ENCODE measurements at regions not wholly inside any gene's neighbourhood (a gene's known extent, or its start where the extent isn't known, plus 50 kb on each side); places are given as distances from the start of the nearest gene placed in this dataset.
A peak's percentile ranks its signal among the peaks of the same experiment; 100 is the strongest.

DNA sequence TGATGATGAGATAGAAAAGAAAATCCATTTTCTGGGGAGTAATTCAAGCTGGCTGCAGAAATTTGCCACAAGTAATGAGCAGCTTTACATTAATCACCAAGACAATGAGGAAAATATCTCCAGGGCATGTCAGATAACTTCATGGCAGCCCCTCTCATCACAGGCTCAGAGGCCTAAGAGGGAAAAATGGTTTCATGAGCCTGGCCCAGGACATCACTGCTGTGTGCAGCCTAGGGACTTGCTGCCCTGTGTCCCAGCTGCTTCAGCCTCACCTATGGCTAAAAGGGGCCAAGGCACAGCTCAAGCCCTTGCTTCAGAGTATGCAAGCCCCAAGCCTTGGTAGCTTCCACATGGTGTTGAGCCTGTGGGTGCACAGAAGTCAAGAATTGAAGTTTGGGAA lies 161.7 kb downstream of the OPA1 start:
- no peak for DNase-seq (ENCODE audit: low read depth)

DNA sequence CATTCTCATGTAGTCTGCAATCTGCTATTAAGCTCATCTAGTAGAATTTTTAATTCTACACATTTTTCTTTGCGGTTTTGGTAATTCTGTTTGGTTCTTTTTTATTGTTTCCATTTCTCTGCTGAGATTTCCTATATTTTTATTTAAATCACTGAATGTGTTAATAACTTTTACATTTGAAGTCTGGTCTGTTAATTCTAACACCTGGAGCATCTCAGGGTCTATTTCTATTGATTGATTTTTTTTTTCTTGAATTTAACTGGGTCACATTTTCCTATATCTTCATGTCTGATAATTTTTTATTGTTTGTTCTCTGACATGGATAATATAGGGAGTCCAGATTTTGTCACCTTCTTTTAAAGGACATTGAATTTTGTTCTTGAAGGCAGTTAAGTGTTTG lies 163.5 kb downstream of the OPA1 start:
- no peak for DNase-seq (ENCODE audit: low read depth)

DNA sequence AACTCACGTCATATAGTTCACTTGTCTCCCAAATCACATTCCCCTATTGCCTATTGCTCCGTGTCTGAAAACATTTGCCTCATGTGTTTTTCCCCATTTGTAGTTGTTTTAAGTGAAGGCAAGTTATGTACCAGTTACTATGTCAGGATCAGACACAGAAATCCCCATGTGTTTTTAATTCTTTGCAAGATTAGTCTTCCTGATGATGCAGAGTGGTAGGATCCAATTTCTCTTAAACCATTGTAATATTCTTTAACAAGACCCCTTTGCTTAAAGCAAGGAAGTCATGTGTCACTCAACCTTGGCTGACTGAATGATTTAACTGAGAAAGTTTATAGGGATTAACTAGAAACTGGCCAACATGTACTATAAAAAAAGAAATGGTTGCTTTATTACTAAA lies 164.4 kb downstream of the OPA1 start:
- DNase-seq (ENCODE audit: low read depth), result no peak

DNA sequence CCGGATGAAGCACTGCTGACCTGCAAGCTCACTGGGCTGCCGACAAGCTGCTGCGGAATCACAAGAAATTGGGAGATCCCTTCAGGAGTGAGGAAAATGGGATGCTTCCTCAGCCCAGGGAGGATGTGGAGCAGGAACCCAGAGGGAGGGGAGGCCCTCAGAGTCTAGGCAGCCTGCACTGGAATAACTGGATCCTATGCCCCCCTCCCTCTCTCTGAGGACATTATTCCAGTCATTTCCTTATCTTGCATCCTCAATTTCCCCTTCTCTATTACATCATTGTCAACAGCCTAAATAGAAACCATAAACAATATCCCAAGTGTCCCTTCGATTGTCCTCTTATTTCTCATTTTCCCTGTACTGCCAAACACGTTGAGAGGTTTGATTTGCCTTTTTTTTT lies 169.0 kb downstream of the OPA1 start:
- DNase-seq (ENCODE audit: low read depth), result no peak

DNA sequence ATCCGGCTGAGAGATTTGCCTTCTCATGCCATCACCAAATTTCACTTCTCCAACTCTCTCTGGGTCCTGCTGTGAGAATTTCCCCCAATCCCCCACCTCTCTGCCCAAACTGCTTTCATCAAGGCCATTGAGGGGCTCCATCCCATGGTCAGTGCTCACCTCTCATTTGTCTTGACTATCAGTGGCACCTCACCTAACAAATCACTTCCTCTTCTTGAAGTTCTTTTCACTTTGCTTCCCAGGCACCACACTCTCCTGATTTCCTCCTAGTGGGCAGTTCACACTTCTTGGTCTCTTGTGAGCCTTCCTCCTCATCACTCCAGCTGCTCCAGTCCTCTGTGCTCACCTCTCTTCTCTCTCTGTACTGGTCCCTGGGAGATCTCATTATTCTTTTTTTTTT lies 169.6 kb downstream of the OPA1 start:
- no peak for DNase-seq (ENCODE audit: low read depth)

DNA sequence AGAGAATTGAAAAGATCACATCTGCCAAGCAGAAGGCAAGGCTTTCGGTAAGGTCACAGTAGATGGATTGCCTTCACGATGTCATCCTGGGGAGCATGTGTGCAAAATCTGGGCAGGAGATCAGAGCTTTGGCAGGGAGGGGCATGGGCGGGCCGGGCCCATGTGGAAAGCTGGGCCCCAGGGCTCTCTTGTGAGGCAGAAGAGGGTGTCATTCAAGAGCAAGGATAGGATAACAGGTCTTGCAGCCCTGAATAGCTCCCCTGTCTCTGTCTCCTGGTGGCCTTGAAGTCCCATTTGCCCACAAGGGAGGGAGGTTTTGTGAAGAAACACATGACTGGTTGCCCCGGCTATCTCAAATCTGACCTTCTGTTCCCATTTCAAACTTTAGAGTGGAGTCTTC lies 172.0 kb downstream of the OPA1 start:
- DNase-seq (ENCODE audit: low read depth), result no peak

DNA sequence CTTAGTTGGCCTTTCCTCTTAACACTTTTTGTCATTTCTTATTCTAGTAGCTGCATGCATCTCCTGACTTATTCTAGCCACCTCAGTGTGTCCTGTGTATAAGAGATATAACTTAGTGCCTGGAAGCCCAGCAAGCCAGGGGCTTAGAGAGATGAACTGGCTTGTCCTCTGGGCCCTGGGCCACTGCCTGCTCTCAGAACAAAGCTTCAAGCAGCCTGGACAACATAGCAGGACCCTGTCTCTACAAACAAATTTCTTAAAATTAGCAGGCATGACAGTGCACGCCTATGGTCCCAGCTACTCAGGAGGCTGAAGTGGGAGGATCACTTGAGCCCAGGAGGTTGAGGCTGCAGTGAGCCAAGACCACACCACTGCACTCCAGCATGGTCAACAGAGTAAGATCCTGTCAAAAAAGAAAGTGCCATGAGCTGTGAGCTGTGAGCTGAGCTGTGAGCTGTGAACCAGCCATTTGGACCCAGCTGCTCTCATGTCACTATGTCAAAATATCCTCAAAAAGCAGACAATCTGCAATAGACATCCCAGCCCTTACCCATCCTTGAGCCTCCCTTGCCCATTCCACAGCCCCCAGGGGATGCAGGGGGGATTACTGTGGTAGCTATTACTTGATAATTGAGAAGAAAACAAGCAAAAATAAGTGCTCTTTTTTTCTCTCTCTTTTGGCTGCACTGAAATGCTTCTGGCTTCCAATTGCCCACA lies 174.5 kb downstream of the OPA1 start:
- DNase-seq (ENCODE audit: low read depth), result no peak

DNA sequence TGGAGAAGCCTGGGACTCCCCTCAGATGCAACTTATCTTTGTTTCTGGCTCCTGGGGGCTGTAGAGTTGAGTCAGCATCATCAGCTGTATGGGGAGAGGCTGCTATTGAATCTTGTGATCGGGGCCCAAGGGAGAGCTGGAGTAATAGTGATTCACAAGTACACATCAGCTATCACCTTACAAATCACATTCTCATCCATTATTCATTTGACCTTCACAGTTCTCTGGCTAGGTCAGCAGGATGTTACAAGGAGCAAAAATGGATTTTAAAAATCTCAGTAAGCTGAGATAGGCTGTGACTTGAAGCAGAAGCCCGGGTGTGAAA lies 175.0 kb downstream of the OPA1 start:
- peak; percentile 83 for DNase-seq (ENCODE audit: low read depth)

DNA sequence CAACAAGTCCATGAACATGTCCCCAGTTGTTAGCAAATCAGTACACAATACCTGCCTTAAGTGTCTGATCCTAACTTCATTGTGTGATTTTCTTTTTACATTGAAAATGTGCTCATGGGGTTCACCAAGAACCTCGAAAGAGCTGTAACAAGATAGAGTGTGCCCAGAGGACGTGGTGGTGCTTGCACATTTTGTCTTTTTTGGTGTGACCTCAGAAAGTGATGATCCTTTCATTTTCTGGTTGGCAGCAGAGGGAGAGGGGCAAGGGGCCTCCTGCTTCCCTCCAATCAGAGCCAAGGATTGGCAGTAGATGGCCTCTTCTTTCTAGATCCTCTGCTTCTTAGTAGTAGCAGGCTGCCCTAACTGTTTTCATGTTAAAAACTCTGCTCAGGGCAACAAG lies 176.4 kb downstream of the OPA1 start:
- DNase-seq (ENCODE audit: low read depth), result no peak

DNA sequence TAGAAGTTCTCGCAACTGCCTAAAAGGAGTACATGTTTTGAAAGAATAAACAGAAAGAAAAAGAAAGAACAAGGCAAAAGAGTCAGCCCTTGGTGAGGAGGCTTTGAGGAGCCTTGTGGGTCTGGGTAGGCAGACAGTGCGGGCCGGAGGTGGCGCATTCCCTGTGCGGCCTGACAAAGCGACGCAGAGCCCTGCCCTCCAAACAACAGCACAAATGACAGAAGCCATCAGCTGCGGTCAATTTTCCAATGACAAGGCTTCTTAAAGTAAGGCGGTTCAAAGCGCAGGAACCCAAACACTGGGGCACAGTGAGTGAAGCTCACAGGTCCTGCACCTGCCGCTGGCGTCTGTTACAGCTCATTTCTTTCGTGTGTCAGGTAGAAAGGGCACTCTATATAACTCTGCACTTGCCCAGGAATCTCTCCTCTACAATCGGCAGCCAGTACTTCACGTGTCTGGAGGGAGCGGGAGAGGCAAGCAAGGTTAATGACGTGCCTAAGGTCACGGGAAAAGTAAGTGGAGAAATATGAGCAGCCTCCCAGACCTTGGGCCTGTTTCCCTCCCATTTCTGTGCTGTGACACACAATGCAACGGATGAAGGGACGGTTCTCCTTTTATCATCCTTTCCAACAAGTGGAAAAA lies 178.1 kb downstream of the OPA1 start:
- no peak for DNase-seq (ENCODE audit: low read depth)

DNA sequence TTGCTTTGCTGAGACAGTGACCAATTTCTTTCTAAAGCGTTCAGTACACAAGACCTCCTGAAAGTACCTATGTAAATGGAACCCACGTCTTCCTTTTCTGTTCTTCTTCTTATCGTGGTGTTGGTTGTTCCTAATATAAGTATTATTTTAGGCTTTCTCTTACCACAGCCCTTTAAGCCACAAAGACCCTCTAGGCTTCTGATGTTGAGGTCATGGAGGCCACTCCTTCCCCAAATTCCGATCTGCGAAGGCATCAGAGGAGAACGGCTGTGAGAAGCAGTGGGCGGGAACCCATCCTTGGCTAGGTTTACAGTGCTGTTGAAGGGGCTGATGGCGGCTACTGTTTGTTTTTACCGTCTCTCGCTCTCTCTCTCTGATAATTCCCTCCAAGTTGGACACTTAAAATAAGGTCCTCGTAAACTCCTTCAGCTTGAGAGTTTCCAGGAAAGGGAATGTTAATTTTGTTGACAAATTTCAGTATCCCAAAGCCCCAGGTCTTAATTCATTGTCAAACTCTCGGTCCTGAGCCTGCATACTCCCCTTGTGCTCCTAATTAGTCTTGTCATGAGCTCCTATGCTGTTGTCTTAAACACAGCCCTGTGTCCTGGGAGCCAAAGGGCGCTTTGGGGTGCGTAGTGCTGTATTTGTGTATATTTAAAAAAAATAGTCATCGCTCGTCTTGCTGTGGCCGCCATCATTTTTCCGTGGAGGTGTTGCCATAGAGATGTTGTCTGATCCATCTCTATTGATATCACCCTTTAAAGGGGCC lies 178.8 kb downstream of the OPA1 start:
- no peak for DNase-seq (ENCODE audit: low read depth)

DNA sequence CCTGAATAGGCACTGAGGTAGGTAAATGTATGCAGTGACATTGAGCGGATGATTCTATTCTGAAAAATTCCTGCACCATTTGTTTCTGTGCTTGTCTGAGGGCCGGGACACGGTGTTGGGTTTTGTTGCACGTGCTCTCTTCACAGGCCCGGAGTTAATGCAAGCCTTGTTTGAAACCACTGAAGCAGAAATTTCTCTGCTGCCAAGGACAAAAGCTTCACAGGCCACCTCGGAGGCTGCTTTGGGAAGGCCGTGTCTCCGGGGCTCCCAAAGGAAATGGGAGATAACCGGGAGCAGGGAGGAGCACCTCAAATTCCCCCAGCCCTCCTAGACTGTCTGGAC lies 179.4 kb downstream of the OPA1 start:
- no peak for DNase-seq (ENCODE audit: low read depth)

DNA sequence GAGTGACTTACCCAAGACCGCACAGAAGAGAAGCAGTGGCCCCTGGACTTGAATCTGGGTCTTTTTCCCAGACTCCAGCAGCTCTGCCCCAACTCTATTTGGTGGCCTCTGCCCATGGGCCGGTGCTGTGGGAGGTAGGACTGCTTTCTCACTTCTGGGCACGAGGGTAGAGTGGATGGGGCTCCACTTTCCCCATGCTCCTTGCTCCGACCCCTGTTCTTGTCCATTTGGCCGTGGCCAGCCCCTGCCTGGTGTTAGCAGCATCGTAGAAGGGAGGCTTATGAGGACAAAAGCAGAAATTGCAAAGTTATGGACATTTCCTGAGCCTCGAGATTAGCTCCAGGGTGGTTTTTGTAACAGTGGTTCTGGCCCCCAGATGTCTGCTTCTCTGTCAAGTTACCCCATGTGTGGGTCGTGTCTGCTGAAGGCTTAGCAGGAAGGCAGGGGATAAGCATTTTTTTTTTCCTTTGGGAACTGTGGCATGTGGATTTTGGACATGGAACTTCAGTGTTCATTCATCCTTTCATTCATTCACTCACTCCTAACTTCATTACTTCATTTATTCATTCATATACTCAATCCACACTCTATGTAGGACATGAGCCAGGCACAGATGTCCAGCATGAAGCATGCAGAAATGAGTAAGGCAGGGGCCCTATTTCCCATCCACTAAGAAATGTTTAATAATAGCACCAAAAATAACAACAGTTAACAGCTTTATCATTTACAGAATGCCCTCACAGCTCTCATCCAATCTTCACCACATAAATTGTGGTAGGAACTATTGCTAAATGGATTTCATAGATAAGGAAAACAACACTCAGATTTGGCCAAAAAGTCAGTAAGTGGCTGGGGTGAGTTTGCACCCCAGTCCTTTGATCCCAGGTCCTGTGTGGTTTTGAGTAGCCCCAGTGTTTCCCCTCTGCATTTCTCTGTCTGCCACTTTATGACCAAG lies 180.5 kb downstream of the OPA1 start:
- DNase-seq (ENCODE audit: low read depth), result no peak

DNA sequence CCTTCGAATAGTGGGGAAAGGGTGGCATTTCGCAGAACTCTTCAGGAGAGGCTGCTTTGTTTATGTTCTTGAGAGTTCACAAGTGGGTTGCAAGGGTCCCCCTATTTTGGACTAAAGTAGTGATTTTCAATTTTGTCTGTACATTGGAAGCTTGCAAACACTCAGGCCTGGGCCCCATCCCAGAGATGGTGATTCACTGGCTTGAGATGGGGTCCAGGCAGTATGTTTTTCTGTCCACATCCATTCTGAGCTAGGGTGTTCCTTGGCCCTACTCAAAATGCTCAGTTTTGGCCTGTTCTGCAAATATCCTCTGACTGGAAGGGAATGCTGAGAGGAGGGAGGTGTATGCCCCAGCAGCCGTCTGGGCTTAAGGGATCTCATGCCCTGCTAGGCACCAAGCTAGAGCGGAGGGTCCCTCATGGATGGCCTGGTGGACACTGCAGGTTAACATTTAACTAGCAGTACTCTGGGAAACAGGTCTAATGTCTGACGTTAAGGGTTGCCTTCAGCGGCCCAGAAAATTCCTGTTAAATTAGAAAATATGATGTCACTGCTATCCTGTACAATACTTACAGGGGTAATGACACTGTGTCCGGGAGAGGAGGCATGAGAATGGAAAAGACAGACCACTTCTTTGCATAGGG lies 181.4 kb downstream of the OPA1 start:
- no peak for DNase-seq (ENCODE audit: low read depth)

DNA sequence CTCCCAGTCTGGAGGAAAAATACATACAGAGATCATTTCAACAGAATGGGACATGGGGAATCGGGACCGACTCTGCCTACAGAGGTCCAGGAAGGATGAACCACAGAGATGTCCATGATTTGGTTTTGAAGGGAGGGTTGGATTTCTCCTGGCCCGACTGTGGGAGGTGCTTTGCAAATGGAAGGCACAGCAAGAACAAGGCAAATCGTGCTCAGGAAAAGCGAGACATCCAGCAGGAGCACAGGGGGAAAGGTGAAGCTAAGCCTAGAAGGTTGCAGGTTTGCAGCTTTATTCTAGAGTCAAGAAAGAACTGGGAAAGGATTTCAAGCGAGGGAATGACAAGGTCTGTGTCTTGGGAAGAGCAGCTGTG lies 181.9 kb downstream of the OPA1 start:
- DNase-seq (ENCODE audit: low read depth), result no peak

DNA sequence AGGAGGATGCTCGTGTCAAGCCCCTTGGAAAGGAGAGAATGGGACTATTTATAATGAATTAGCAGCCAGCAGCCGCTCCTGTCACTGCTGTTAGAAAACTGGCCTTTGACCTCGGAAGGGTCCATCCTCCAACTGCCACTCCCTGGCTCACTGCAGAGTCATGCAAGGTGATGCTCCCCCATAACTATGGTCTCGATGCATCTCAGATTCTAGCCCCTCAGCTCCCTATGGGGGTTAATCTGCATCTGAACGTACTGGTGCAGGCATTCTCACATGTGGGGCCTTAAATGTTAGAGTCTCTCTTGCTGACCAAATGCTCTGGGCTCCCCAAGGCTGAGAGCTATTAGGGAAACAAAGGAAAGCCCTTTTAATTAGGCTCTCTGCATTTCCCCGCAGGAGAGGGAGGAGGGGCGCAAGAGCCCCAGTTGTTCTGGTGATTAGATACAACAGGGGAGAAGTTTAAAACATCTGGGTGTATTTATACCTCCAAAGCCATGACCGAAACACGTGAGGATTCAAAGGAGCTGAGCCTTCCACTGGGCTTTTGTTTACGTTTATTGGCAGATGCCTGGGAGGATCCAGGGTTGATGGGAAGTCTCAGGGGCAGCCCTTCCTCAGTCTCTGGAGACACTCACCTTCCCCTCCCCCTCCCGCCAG lies 182.5 kb downstream of the OPA1 start:
- DNase-seq (ENCODE audit: low read depth), result no peak

DNA sequence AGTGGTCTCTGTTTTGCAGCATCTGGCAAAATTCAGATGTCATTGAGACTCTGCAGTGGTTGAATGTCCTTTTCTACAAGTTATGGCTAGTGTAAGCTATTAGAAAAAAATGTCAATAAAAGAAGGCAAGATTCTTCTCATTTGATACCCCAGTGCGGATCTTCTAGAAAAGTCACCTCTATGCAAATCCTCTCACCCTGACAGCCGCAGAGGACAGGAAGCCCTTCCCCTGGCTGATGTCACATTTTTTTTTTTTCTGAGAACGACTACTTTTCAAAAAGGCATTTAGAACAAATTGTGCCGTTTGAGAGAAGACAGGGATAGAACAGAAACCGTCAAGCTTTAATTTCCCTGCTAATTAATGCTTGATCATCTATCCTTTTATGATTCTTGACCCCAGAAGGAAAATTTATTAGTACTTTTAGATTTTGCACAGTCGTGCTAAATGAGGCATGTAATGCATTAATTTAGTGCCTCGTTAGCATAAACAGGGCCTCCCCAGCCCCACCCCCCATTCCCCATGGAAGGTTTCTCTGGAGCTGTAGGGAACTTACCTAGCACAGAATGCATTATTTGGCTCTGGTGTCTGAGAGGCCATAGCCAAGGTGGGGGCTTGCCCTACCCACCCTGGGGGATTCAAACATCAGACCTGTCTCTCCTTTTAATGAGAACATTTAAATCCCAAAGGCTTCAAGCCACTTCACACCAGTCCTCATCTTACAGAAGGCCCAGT lies 183.8 kb downstream of the OPA1 start:
- no peak for DNase-seq (ENCODE audit: low read depth)

DNA sequence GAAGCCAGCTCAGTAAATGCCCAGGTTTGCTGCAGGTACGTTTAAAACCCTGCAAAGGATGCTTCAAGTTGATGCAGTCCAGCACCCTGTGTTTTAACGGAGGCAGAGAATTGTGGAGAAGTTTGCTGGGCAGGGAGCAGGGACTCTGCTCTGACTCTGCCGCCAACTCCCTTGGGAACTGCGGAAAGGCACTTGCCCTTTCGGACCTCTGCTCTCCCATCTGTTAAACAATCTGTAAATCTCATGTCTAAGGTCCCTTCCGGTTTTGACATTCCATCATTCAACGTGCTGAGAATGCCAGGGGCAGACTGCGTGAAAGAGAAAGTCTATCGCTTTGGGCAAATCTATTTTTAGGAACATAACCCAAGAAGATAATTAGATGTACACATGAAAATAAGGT lies 184.5 kb downstream of the OPA1 start:
- DNase-seq (ENCODE audit: low read depth), result no peak

DNA sequence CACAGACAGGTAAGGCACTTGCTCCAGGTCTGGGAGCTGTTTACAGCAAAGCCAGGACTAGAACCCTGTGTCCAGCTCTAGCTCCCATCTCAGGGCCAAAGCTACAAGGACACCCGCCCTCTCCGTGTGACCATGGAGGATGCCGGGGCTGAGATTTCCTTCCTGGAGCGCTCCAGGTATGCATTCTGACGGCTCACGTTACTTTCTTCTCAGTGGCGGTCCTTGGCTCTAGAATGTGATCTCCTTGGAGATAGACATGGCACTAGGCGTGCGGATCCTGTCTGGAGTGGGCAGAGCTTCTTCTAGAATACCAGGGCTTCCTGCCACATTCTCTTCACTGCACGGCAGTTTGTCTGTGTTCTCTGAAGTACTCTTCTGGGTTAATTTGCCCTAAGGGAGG lies 185.7 kb downstream of the OPA1 start:
- no peak for DNase-seq (ENCODE audit: low read depth)

DNA sequence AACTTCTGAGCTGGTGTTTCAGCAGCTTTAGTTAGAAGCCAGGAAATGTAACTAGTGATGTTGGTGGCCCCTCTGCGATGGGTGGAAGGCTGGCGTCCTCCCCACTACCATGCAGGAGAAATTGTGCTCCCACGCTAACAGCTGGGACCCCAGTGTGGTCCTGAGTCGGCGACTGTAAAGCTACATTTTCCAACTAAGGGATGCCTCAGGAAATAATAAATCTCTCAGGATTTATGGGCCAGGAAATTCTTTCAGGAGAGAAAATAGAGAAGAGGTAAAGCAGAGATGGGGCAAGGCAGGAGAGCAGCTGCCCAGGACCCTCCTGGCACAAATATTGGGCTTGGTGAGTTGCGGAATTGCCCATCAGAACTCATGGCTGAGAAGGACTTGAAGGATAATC lies 186.9 kb downstream of the OPA1 start:
- DNase-seq (ENCODE audit: low read depth), result no peak
